MG63 (cell line): ENCODE measurements at regions not wholly inside any gene's neighbourhood (a gene's known extent, or its start where the extent isn't known, plus 50 kb on each side); places are given as distances from the start of the nearest gene placed in this dataset.
A peak's percentile ranks its signal among the peaks of the same experiment; 100 is the strongest.

Source experiments
- DNase-seq: peaks from one replicate; pipeline ENCODE4 v3.0.0-alpha.2; 2020
- H3K27me3 ChIP-seq: fragments of 250-450 bp; sonication (Bioruptor Pico); 2 replicates; pipeline ENCODE4 v1.5.1; 2020; ENCODE audit warnings: mild to moderate bottlenecking, moderate library complexity
- H3K36me3 ChIP-seq: fragments of 250-450 bp; sonication (Bioruptor Pico); 2 replicates; pipeline ENCODE4 v1.5.1; 2020; ENCODE audit warnings: mild to moderate bottlenecking, moderate library complexity
- H3K4me3 ChIP-seq: fragments of 250-450 bp; sonication (Bioruptor Pico); 2 replicates; pipeline ENCODE4 v1.5.1; 2020; ENCODE audit warnings: mild to moderate bottlenecking, moderate library complexity
- H3K9me3 ChIP-seq: fragments of 250-450 bp; sonication (Bioruptor Pico); 2 replicates; pipeline ENCODE4 v1.5.1; 2020; ENCODE audit warnings: mild to moderate bottlenecking, moderate library complexity

GRCh38 chr2:220963930-220964329, 608.2 kb downstream of the EPHA4 start:
- DNase-seq, result no peak
- H3K4me3 ChIP-seq, result no peak overlapping the region
- no peaks in the 10 kb centered on the region for H3K36me3 ChIP-seq
- H3K9me3 ChIP-seq, result no peaks in the 10 kb centered on the region
- no peaks in the 10 kb centered on the region for H3K27me3 ChIP-seq

- DNase-seq, result peak; percentile 71
- H3K9me3 ChIP-seq, result no peaks in the 10 kb centered on the region
- no peaks in the 10 kb centered on the region for H3K36me3 ChIP-seq
- H3K4me3 ChIP-seq, result no peak overlapping the region
- H3K27me3 ChIP-seq, result no peaks in the 10 kb centered on the region
Measured at GRCh38 chr2:220966636-220967035, 605.5 kb downstream of the EPHA4 start.

- Histone ChIP-seq H3K27me3 (no peaks in the 10 kb centered on the region), H3K36me3 (no peaks in the 10 kb centered on the region), H3K4me3 (no peak overlapping the region), H3K9me3 (no peaks in the 10 kb centered on the region)
- DNase-seq, result no peak
Measured at GRCh38 chr2:220969348-220969747, 602.8 kb downstream of the EPHA4 start.

DNA sequence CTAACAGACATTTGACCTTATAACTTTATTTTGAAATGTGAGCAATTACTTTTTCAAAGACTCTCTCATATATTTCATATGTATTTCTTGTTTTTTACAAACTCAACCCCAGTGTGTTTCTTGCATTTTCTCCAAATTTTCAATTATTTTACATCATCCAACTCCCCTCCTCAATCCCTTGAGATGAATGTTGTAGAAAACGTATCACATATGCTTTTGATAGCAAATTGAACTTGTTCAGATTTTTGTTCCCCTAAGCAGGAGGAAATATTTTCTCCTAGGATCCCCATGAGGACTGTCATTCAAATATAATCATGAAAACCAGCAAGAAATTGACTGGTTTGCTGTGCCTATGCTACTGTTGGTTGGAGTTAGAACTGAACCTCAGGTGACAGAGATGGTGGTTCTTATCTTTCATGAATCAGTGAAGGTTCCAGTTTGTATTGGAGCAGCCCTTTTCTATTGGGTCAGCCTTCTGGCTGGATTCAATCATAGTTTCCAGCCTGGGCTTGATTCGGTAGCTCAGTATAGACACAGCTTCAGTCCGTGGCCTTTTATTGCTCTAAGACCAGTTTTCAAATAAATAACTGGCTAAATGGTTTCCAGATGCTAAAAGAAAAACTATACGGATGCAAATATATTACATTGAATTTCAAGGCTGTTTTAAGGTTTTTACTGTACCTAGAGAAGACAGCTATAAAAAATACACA, 591.0 kb downstream of the EPHA4 start:
- Histone ChIP-seq H3K9me3 (peaks cover 5% of the 10 kb centered on the region; the same call in 1 of the 2 replicates), H3K27me3 (peaks cover 2% of the 10 kb centered on the region; the same call in 1 of the 2 replicates), H3K36me3 (no peaks in the 10 kb centered on the region), H3K4me3 (no peak overlapping the region)
- no peak for DNase-seq

DNA sequence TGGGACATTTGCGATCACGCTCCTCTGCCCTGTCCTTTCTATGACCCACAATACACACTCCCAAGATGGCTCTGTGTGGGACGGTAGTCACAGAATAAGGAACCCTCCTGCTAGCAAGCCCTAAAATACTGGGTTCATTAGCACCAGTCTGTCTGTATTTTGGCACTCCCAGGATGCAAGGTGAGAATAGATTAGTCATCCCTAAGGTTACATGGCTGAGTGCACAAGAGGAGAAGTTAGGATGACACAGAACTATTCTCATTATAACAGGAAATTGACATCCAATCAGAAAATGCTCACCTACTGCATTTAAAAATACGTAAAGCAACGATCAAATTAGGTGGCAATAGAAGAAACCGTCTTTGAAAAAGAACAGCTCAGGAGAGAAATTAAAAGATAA, 590.2 kb downstream of the EPHA4 start:
- no peak for DNase-seq
- H3K36me3 ChIP-seq, result no peaks in the 10 kb centered on the region
- H3K27me3 ChIP-seq, result peaks cover 2% of the 10 kb centered on the region; the same call in 1 of the 2 replicates
- peaks cover 5% of the 10 kb centered on the region; the same call in 1 of the 2 replicates for H3K9me3 ChIP-seq
- no peak overlapping the region for H3K4me3 ChIP-seq

DNA sequence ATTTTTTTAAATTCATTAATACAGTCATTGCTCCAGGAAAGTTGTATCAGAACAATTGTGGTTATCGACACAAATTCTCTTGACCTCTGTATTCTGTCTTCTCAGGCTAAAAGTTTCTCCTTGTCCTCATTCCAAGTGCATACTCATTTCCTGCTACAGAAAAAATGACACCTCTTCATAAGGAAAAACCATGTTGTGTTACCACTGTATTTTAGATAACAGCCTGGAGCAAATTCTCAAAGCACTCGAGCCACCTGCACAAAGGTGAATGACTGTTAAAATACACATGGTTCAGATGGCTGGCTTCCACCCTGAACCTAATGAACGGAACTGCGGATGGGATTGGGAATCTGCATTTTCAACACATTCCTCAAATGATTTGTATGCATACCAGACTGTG, 586.5 kb downstream of the EPHA4 start:
- no peaks in the 10 kb centered on the region for H3K9me3 ChIP-seq
- no peak for DNase-seq
- no peaks in the 10 kb centered on the region for H3K36me3 ChIP-seq
- no peak overlapping the region for H3K4me3 ChIP-seq
- H3K27me3 ChIP-seq, result peaks cover 2% of the 10 kb centered on the region; the same call in 1 of the 2 replicates

DNA sequence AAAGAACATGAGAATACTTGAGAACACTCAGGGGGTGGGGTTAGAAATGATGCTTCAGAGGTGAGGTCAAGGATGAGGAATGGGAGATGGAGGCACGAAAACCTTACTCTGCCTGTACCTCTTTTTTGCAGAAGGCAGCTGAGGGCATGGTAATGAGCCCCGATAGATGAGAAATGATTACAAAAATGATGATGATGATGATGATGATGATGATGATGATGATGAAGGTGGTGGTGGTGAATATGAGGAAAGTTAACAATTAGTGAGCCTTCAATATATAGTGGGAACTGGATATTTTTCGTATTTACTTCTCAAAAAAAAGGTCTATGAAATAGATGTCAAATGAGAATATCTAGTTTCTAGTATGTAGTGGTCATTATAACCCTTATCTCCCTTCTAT, 584.3 kb downstream of the EPHA4 start:
- no peak for DNase-seq
- Histone ChIP-seq H3K27me3 (peaks cover 2% of the 10 kb centered on the region; the same call in 1 of the 2 replicates), H3K36me3 (no peaks in the 10 kb centered on the region), H3K4me3 (no peak overlapping the region), H3K9me3 (no peaks in the 10 kb centered on the region)

DNA sequence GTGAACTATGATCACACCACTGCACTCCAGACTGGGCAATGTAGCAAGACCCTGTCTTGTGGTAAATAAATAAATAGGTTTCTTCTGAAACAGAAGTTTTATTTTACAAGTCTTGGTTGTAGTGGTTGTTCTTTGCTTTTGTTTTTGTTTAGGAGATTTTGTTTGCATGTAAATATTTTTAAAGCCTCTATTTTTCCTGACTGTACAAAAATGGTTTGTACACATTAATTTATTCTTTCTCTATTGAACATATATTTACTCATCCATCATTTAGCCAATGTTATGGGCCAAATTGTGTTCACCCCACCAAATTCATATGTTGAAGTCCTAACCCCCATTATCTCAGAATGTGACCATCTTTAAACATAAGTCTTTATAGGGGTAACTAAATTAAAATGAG, 580.1 kb downstream of the EPHA4 start:
- no peak for DNase-seq
- H3K4me3 ChIP-seq, result no peak overlapping the region
- H3K36me3 ChIP-seq, result no peaks in the 10 kb centered on the region
- H3K9me3 ChIP-seq, result no peaks in the 10 kb centered on the region
- H3K27me3 ChIP-seq, result no peaks in the 10 kb centered on the region; the same call in 1 of the 2 replicates

DNA sequence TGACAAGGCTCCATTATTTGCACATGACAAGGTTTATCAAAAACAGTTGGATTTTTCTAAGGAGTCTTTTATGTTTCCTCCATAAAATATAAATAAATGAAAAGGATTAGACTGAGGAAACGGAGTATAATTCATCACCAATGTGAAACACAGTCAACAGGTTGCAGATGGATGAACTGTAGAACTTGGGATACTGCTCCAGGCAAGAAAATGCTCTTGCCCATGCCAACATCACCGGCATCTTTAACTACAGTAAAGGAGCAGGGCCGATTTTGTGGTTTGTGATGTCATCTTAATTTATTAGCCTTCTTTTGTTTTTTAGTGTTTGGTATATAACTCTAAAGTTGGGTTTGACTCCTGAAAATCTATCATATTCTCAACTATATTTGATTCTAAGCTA, 577.3 kb downstream of the EPHA4 start:
- H3K36me3 ChIP-seq, result no peaks in the 10 kb centered on the region
- no peaks in the 10 kb centered on the region; the same call in 1 of the 2 replicates for H3K27me3 ChIP-seq
- H3K9me3 ChIP-seq, result no peaks in the 10 kb centered on the region
- H3K4me3 ChIP-seq, result no peak overlapping the region
- DNase-seq, result no peak

- Histone ChIP-seq H3K27me3 (no peaks in the 10 kb centered on the region; the same call in 1 of the 2 replicates), H3K9me3 (no peaks in the 10 kb centered on the region), H3K36me3 (no peaks in the 10 kb centered on the region), H3K4me3 (no peak overlapping the region)
- DNase-seq, result no peak
Measured at GRCh38 chr2:220995581-220995980, 576.5 kb downstream of the EPHA4 start.

DNA sequence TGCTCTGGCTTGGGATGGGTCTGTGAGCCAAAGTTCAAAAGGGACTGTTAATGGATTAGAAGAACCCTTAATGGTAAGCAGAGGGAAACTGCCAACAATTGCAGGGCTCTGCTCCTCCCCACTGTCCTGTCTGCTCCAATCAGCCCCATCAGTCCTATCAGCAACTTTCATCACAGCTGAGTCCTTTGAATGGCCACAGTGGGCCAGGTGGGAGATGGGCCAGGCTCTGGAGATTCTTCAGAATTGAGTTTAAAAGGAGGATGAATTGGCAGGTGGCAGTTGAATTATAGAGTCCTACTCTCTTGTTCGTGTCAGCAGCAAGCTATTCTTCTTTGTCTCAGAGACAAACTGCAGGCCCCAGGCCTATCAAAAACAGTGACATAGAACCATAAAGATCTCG, 573.9 kb downstream of the EPHA4 start:
- no peak for DNase-seq
- H3K4me3 ChIP-seq, result no peak overlapping the region
- H3K9me3 ChIP-seq, result no peaks in the 10 kb centered on the region
- H3K27me3 ChIP-seq, result no peaks in the 10 kb centered on the region; the same call in 1 of the 2 replicates
- H3K36me3 ChIP-seq, result no peaks in the 10 kb centered on the region

- DNase-seq, result no peak
- H3K36me3 ChIP-seq, result no peaks in the 10 kb centered on the region
- no peaks in the 10 kb centered on the region for H3K27me3 ChIP-seq
- no peak overlapping the region for H3K4me3 ChIP-seq
- H3K9me3 ChIP-seq, result no peaks in the 10 kb centered on the region
Measured at GRCh38 chr2:220999356-220999755, 572.7 kb downstream of the EPHA4 start.

DNA sequence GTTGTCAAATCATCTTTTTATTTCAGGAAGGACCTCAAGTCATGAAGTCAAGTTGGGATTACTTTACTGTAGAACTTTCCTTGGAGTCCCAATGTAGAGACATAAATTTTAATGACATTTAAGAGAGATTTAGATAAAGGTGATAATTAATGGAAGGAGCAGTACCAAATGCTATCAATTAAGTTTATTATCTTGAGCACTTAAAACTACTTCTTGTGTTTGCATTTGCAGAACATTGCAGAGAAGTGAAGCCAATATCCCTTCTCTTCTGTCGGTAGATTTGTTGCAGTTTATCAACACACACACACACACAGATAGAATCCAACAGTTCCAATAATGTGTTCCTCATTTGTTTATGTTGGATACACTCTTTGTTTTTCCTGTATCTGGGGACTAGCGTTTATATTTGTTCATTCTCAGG, 570.7 kb downstream of the EPHA4 start:
- no peaks in the 10 kb centered on the region for H3K9me3 ChIP-seq
- H3K36me3 ChIP-seq, result no peaks in the 10 kb centered on the region
- H3K27me3 ChIP-seq, result no peaks in the 10 kb centered on the region
- H3K4me3 ChIP-seq, result no peak overlapping the region
- DNase-seq, result no peak

DNA sequence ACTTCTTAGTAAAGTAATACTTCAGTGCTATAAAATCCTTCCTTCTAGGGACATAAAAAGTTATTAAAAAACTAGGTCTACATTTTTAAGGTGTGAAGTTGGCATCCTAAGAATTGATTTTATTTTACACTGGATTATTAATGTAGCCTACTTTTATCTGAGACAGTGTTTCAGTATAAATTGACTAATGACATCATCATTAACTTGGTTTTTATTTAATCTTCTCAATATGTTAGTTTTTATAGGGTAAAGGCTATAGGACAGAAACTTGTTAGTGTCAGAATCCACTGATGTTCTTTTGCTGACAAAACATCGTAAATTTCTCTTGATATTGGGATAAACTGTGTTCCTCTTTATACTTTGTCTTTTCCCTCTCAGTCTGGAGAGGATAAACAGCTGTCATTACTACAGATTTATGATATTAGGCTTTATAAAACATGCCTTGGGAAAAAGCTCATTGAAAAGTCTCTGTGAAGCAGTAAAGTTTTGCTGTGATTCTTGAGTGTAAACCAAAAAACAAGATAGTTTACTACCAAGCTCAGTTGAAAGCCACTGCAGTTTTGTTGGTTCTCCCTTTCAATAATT, 569.9 kb downstream of the EPHA4 start:
- Histone ChIP-seq H3K4me3 (no peak overlapping the region), H3K27me3 (no peaks in the 10 kb centered on the region), H3K36me3 (no peaks in the 10 kb centered on the region), H3K9me3 (no peaks in the 10 kb centered on the region)
- no peak for DNase-seq

- Histone ChIP-seq H3K36me3 (no peaks in the 10 kb centered on the region), H3K4me3 (no peak overlapping the region)
Measured at GRCh38 chr2:221005338-221005737, 566.8 kb downstream of the EPHA4 start.

DNA sequence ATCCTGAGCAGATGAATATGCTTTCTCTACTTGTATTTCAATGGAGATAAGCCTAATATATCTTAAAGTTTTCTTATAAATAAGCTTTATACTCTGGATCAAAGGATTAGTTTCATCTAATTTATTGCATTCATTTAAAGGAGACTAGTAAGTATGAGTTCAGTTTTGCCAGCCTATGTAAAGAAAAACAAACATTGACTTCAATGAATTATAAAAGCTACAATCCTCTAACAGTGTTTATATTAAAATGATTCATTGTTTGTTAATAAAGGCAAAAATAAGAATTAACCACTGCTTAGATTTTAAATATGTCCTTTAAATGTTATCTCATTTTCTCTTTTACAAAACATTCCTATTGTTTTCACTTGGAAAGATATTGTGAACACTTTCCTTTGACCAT, 566.0 kb downstream of the EPHA4 start:
- Histone ChIP-seq H3K27me3 (no peaks in the 10 kb centered on the region), H3K36me3 (no peaks in the 10 kb centered on the region), H3K9me3 (no peaks in the 10 kb centered on the region), H3K4me3 (no peak overlapping the region)
- DNase-seq, result no peak

More at GRCh38 chr2:221005338-221005737, 566.8 kb downstream of the EPHA4 start:
- Histone ChIP-seq H3K27me3 (no peaks in the 10 kb centered on the region), H3K9me3 (no peaks in the 10 kb centered on the region)
- DNase-seq, result no peak

DNA sequence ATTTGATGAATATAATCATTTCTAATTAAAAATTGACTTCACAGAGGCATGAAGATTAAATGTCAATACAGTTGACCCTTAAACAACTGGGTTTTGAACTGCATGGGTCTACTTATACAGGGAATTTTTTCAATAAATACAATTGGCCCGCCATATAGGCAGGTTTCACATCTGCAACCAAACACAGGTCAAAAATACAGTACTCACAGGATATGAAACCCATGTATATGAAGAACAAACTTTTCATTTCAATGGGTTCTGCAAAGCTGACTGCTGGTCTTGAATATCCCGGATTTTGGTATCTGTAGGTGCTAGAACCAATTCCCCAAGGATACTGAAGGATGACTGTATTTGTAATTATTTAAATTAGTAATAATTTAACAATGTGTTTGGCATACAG, 555.6 kb downstream of the EPHA4 start:
- Histone ChIP-seq H3K4me3 (no peak overlapping the region), H3K36me3 (no peaks in the 10 kb centered on the region), H3K27me3 (no peaks in the 10 kb centered on the region), H3K9me3 (no peaks in the 10 kb centered on the region)
- DNase-seq, result no peak

GRCh38 chr2:221018262-221018661, 553.8 kb downstream of the EPHA4 start:
- no peak for DNase-seq
- Histone ChIP-seq H3K27me3 (no peaks in the 10 kb centered on the region), H3K36me3 (no peaks in the 10 kb centered on the region), H3K4me3 (no peak overlapping the region), H3K9me3 (no peaks in the 10 kb centered on the region)
